Gastroesophageal sphincter (tissue), 4 donors: ENCODE measurements at regions not wholly inside any gene's neighbourhood (a gene's known extent, or its start where the extent isn't known, plus 50 kb on each side); places are given as distances from the start of the nearest gene placed in this dataset.

Experiments
- ATAC-seq: fragments of 150-250 bp; one replicate; pipeline ENCODE4 v1.9.1; 2016; ENCODE audit warnings: mild to moderate bottlenecking, moderate library complexity
- H3K27ac ChIP-seq, 4 donors: fragments of 200-600 bp; sonication (generic) in 3 of 4; 1 replicate in 3 of 4; 2 replicates in 1 of 4; pipeline ENCODE4 v1.5.1; 2016 to 2019
- H3K27me3 ChIP-seq: fragments of 200-600 bp; sonication (generic); one replicate; pipeline ENCODE4 v1.5.1; 2019
- H3K36me3 ChIP-seq, 2 donors: fragments of 200-600 bp; sonication (generic); one replicate each; pipeline ENCODE4 v1.5.1; 2019; ENCODE audit warnings: control low read depth in 1 of 2
- H3K4me1 ChIP-seq, 3 donors: fragments of 200-600 bp; sonication (generic); 1 replicate in 2 of 3; 2 replicates in 1 of 3; pipeline ENCODE4 v1.5.1; 2016 to 2019; ENCODE audit warnings: control low read depth in 2 of 3
- H3K4me3 ChIP-seq, 2 donors: fragments of 200-600 bp; sonication (generic); one replicate each; pipeline ENCODE4 v1.5.1; 2019; ENCODE audit warnings: mild to moderate bottlenecking in 1 of 2, moderate library complexity in 1 of 2
- H3K9me3 ChIP-seq, 3 donors: fragments of 200-600 bp; sonication (generic); one replicate each; pipeline ENCODE4 v1.5.1; 2017 to 2019; ENCODE audit warnings: control low read depth in 2 of 3
- EP300 ChIP-seq: sonication (generic); formaldehyde crosslinking; IDR thresholded peaks from one replicate; pipeline ENCODE4 v1.6.1; 2017; ENCODE audit warnings: antibody characterized with exemption, mild to moderate bottlenecking
- POLR2A ChIP-seq, 2 donors: fragments of 450-650 bp; IDR thresholded peaks; one replicate each; pipeline ENCODE4 v1.6.1; 2017; ENCODE audit warnings: antibody characterized with exemption in 2 of 2, mild to moderate bottlenecking in 2 of 2, moderate library complexity in 1 of 2
- POLR2AphosphoS5 ChIP-seq: sonication (generic); formaldehyde crosslinking; IDR thresholded peaks from one replicate; pipeline ENCODE4 v1.6.1; 2017; ENCODE audit warnings: antibody characterized with exemption
- WGBS, 2 donors: methylation state at CpG; one replicate each; pipeline ENCODE4 v1.1.5; 2018; ENCODE audit warnings: low coverage in 1 of 2; 5-methylcytosine and 5-hydroxymethylcytosine counted together
- TF ChIP-seq, protein P1 (sequence below), 4 experiments: fragments of 200-600 bp in 2 of 4; fragments of 450-650 bp in 2 of 4; sonication (generic) in 1 of 4; IDR thresholded peaks; one replicate each; pipeline ENCODE4 v1.5.1; 2017 to 2019; ENCODE audit warnings: antibody characterized with exemption in 4 of 4, mild to moderate bottlenecking in 2 of 4, moderate library complexity in 2 of 4

DNA sequence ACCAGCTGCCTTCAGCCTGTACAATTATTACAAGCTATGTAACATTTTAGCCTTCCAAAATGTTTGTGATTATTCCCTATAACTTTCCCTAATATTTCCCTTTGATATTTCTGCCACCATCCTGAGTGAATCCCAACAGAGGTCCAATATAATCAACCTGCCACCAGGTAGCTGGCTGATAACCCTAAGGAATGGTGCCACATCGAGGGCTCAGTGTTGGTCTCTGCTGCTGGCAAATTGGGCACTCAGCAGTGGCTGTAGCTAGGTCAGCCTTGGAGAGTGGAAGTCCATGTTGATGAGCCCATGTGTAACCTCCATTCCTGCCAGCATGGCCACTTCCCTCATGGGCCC, 121.2 kb downstream of the ZNF280B start:
- Histone ChIP-seq H3K4me1 (no peaks in the 10 kb centered on the region), H3K27ac (no peak overlapping the region), H3K4me3 (no peak overlapping the region), H3K36me3 (no peaks in the 10 kb centered on the region), H3K9me3 (peaks cover 0 to 11% (median 0%) of the 10 kb centered on the region in 3 donors), H3K27me3 (peaks cover 80% of the 10 kb centered on the region)
- ATAC-seq = no peak
- 0% methylated on average over 1 of the region's 1 CpG for WGBS, 2 donors
- no peak for TF ChIP-seq EP300
- no peak for TF ChIP-seq POLR2AphosphoS5

DNA sequence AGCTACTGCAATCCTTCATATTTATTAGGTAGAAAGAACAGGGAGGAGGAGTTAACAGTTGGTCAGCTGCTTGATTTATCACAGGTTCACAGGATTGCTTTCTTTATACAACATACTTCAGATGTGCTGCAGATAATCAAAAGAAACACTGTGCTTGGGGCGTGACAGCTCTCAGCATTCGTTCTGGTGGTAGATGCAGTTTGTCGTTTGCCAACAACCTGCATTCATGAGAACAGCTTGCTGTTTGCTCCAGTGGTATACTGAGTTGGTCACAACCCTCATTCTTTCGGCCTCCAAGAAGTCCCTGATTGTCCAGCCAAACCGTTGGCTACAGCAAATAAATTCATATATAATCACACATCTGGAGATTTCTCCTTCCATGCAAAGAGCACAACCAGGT, 120.5 kb downstream of the ZNF280B start:
- Histone ChIP-seq H3K9me3 (peaks cover 0 to 18% (median 0%) of the 10 kb centered on the region in 3 donors), H3K27ac (no peak overlapping the region), H3K27me3 (peaks cover 73% of the 10 kb centered on the region), H3K4me3 (no peak overlapping the region), H3K36me3 (no peaks in the 10 kb centered on the region), H3K4me1 (no peaks in the 10 kb centered on the region)
- TF ChIP-seq POLR2A (IDR thresholded peaks at IDR 0.05) = no peak
- TF ChIP-seq POLR2AphosphoS5 = no peak
- TF ChIP-seq, protein P1, sequence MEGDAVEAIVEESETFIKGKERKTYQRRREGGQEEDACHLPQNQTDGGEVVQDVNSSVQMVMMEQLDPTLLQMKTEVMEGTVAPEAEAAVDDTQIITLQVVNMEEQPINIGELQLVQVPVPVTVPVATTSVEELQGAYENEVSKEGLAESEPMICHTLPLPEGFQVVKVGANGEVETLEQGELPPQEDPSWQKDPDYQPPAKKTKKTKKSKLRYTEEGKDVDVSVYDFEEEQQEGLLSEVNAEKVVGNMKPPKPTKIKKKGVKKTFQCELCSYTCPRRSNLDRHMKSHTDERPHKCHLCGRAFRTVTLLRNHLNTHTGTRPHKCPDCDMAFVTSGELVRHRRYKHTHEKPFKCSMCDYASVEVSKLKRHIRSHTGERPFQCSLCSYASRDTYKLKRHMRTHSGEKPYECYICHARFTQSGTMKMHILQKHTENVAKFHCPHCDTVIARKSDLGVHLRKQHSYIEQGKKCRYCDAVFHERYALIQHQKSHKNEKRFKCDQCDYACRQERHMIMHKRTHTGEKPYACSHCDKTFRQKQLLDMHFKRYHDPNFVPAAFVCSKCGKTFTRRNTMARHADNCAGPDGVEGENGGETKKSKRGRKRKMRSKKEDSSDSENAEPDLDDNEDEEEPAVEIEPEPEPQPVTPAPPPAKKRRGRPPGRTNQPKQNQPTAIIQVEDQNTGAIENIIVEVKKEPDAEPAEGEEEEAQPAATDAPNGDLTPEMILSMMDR (IDR thresholded peaks at IDR 0.05) = no peak
- TF ChIP-seq EP300 = no peak
- 55 to 82% methylated on average over 3 to 5 of the region's 5 CpGs for WGBS, 2 donors
- no peak for ATAC-seq

DNA sequence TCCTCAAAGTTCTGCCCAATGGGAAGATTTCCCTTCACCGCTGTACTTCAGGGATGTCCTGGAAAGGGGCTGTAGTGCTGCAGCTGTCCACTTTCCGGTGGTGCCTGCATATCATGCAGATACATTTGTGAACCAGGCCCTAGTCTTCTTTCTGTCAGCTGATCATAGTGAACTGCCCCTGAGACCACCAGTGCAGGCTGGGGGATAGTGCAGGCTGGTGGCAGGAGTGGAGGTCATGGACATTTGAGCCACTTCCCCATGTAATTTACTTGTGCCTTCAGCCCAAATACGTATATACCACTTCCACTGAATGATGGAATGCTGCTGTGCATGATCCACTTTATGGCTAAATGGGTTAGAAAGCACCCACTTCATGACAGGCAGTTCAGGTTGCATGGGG, 120.0 kb downstream of the ZNF280B start:
- WGBS, 2 donors = 84 to 93% methylated on average over 2 to 3 of the region's 3 CpGs
- Histone ChIP-seq H3K27ac (no peak overlapping the region), H3K9me3 (peaks cover 0 to 22% (median 0%) of the 10 kb centered on the region in 3 donors), H3K4me3 (no peak overlapping the region), H3K36me3 (no peaks in the 10 kb centered on the region), H3K4me1 (no peaks in the 10 kb centered on the region), H3K27me3 (peaks cover 72% of the 10 kb centered on the region)
- TF ChIP-seq, protein P1 (IDR thresholded peaks at IDR 0.05) = no peak
- TF ChIP-seq POLR2AphosphoS5 (no peak), EP300 (no peak), POLR2A (IDR thresholded peaks at IDR 0.05) (no peak)
- no peak for ATAC-seq

DNA sequence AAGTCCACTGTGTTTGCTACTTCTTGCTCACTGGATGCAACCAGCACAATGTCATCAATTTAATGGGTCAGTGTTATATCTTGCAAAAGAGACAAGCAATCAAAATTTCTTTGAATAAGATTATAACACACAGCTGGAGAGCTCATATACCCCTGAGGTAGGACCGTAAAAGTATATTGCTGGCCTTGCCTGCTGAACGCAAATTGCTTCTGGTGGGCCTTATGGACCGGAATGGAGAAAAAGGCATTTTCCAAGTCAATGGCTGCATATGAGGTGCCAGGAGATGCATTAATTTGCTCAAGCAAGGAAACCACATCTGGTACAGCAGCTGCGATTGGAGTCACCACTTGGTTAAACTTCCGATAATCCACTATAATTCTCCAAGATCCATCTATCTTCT, 119.1 kb downstream of the ZNF280B start:
- H3K4me3 ChIP-seq = no peak overlapping the region
- H3K36me3 ChIP-seq = no peaks in the 10 kb centered on the region
- H3K4me1 ChIP-seq = no peaks in the 10 kb centered on the region
- H3K27ac ChIP-seq = no peak overlapping the region
- WGBS, 2 donors = 80 to 88% methylated on average over 5 of the region's 5 CpGs
- H3K9me3 ChIP-seq = peaks cover 0 to 29% (median 0%) of the 10 kb centered on the region in 3 donors
- H3K27me3 ChIP-seq = peaks cover 66% of the 10 kb centered on the region
- no peak for ATAC-seq
- TF ChIP-seq POLR2A (IDR thresholded peaks at IDR 0.05) (no peak), EP300 (no peak), POLR2AphosphoS5 (no peak)
- TF ChIP-seq, protein P1 (IDR thresholded peaks at IDR 0.05) = no peak

DNA sequence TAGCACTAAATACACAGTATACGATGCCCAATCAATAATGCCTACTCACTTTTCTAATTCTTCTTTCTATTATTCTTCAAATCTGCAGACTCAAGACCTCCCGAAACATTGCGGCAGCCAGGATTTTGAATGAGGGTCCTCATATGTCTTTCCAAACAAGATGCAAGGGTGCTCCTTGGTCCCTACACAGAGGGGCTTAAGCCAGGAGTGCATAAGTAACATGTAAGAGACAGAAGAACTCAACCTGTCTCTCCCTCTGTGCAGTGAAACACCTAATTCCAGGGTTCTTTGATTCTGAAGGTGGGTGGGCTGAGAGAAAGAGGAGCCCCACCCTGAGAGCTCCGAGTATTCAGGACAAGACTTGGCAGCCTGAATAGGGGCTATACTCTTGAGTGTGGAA, 117.6 kb downstream of the ZNF280B start:
- ATAC-seq = no peak
- no peak overlapping the region for H3K4me3 ChIP-seq
- H3K9me3 ChIP-seq = peaks cover 0 to 29% (median 0%) of the 10 kb centered on the region in 3 donors
- H3K27ac ChIP-seq = no peak overlapping the region
- WGBS, 2 donors = 72 to 81% methylated on average over 4 of the region's 4 CpGs
- H3K4me1 ChIP-seq = no peaks in the 10 kb centered on the region
- H3K36me3 ChIP-seq = no peaks in the 10 kb centered on the region
- peaks cover 50% of the 10 kb centered on the region for H3K27me3 ChIP-seq
- TF ChIP-seq POLR2AphosphoS5 (no peak), EP300 (no peak), POLR2A (IDR thresholded peaks at IDR 0.05) (no peak)
- TF ChIP-seq, protein P1 (IDR thresholded peaks at IDR 0.05) = no peak
